ENCODE measurements at regions not wholly inside any gene's neighbourhood (a gene's known extent, or its start where the extent isn't known, plus 50 kb on each side); places are given as distances from the start of the nearest gene placed in this dataset.

DNA sequence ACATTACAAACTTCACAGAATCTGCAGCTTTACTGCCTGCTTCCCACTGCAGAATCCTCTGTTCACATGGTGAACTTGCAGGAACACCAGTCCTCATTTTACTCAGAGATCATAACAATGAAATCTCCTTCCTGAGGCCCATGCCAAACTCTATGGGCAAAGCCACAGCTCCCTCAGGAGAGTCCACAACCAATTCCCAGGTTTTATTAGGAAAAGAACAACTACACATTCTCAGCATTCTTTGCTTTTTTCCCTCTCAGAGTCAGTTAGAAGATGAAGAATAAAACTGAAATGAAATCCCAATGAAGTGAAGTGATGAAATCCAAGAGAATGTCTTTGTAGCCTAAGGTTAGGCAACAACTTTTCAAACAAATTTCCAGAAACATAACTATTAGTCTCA, 233.7 kb downstream of the DSEL start:
- no peak for DNase-seq

DNA sequence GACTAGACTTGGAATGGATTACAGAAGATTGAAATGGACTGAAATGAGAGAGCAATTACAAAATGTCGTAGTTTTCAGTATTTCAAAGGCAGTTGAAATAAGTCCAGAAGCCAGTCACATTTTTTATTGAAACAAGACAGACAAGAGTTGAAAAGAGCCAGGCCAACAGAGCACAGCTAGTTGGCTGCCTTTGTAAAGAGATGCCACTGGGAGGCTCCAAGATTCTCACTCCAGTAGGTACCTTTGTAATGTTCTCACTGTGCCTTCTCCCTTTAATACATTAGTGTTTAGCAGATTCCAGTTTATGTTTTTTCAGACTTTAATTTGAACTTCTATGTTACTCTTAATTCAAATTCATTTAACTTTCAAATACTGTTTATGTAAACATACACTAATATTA, 234.8 kb downstream of the DSEL start:
- DNase-seq, result no peak

DNA sequence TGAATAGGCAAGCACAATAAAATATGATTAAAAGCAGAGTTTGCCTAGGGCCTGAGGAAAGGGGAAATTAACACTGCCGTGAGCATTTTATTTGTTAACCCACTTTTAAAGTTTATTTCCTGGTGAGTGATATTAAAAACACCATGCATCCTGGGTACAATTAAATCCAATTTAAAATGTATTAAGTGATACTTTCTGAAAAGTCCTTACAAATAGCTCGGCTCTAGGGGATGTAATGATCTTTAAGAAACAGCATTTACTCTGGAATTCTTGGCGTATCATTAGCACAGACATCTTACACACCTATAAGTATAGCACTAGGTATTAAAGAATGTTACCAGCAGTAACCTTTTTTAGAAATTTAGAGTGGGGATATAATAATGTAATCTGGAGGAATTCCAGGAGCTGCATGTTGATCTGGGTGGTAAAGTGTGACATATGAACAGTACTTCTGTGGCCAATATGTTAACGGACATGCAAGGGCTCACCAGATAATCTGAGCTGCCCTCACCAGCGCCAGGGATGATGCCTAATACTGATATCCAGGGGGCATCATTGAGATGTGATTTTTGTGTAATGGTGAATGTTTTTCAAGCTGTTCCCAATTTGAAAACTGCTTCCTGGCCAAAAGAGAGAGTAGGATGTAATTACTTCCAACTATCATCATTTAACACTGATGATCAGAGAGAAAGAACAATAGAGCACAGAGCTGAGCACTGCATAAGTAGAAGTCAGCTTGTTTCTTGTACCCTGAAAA, 235.9 kb downstream of the DSEL start:
- no peak for DNase-seq

DNA sequence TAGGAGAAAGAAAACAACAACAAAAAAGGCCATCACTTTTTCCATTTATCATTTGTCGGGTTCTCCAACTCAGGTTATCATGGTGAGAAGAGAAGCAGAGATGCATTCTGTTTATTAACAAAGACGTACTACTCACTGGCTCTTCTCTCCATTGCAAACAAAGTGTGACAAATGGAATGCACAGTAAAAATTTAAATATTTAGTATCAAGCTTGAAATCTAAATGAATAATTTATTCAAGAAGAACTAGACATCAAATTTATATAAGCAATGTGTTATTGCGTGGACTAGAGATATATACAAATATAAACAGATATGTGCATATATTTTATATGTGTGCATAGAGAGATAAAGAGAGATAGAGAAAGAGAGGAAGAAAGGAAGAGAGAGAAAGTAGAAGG, 236.5 kb downstream of the DSEL start:
- DNase-seq, result no peak

DNA sequence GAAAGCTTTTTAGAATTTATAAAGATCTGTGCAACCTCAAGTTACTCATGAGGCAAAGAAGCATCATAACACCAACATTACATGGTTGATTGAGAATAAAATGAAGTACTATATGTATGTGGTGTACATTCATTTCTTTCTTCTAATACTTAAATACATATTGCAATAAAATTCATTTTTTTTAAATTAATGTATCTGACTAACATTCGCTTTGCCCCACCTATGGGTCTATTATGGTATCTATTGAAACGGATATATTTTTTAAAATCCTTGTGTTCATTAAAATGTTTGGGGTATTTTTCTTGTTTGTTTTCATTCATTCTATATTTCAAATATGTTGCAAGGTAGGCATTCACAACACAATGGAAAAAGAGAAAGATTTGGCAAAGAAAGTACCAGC, 237.5 kb downstream of the DSEL start:
- no peak for DNase-seq

DNA sequence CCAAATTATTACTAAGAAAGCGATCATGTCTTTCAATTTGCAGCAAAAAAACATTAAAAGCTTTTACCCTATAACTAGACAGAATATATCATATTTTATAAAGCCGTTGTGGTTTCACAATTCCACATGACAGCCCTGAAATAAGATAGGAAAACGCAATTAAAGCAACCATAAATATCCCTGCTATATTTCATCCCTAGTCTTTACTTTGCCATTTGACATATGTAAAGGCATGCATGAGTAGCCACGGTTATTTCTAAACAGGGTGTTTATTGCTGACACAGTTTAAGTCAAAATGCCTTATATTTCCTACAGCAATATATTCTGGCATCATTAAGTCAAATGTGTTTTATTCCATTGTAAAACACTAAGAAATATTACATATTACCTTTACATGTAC, 239.9 kb downstream of the DSEL start:
- DNase-seq, result no peak

DNA sequence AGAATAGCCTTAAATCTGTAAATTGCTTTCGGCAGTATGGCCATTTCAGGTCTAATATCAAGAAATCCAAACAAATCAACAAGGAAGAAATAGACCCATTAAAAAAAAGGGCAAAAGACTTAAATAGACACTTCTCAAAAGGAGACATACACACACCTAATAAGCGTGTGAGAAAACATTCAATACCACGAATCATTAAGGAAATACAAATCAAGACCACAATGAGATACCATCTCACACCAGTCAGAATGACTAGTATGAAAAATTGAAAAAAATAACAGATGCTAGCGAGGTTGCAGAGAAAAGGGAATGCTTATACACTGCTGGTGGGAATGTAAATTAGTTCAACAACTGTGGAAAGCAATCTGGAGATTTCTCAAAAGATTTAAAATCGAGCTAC, 243.2 kb downstream of the DSEL start:
- no peak for DNase-seq

DNA sequence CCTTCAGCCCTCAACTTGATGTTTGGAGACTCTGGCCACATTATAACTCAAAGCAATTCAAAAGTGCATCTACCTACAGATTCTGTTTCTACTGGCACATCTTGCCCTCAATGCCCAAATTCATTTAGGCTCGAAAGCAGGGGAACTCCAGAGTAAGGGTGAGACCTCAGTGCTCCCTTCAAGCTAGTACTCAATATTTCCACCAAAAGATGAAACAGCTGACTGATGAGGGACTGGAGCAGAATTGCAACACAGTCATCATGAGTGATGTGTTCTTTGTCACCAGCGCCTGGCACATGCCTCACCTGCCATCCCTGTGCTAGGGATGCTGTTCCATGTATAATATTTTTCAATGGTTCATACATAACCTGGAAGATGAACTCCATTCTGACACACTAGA, 247.3 kb downstream of the DSEL start:
- DNase-seq, result no peak

DNA sequence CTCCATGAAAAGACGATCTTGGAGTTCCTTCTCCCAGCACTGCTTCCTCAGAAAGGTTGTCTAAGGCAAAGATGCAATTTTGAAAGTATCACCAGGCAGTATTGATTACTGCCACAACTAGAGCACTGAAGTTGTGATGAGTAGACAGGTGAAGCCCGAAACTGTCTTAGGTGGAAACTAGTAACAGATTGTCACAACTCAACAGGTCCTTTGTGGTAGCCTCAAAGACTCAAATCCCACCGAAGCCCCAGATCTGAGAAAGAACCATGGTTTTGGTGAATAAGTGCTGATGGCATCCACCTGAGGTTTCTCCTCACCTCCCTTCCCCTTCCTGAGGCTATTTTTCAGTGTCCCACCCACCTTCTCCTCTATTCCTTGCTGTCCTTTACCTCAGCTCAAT, 248.0 kb downstream of the DSEL start:
- no peak for DNase-seq

DNA sequence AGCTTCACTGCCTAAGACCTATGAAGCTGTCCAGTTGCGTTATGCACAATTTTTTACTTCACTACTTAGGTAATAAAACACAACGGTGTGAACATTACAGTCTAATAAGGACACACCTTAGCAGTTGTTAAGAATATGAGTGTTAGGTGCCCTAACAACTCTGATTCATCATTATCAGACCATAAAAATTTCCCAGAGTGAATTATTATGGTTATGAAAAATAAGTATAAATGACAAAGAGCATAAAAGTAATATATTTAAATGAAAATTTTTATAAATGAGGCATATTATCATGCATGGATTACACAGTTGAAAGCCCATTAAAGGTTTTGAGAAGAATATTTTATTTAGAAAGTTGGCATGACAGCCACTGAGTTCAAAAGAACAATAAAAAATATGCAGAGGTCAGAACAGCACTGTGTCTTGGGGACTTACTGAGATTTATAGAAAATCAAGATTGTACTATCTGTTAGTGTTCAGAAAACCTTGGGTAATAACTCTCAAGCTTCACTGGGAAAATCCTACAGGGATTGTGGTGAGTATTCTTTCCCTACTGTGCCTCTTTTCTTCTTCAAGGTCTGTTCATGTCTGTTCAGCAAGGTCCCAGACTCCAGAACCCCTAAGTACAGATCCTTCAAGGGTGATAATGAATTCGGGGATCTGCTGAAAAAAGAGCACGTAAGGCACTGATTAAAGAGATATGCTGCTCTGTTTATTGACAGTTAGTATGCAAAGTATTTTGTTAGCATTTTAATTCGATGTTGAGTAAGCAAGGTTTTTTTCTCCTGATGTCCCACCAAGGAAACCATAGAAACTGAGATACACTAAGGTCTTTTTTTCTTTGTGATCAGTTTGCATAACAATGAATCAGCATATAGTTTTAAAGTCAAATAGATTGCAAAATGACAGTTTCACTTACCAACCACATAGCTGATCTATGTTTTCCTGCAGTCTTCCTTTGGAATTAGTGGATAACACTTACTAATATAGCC, 250.0 kb downstream of the DSEL start:
- DNase-seq, result no peak

DNA sequence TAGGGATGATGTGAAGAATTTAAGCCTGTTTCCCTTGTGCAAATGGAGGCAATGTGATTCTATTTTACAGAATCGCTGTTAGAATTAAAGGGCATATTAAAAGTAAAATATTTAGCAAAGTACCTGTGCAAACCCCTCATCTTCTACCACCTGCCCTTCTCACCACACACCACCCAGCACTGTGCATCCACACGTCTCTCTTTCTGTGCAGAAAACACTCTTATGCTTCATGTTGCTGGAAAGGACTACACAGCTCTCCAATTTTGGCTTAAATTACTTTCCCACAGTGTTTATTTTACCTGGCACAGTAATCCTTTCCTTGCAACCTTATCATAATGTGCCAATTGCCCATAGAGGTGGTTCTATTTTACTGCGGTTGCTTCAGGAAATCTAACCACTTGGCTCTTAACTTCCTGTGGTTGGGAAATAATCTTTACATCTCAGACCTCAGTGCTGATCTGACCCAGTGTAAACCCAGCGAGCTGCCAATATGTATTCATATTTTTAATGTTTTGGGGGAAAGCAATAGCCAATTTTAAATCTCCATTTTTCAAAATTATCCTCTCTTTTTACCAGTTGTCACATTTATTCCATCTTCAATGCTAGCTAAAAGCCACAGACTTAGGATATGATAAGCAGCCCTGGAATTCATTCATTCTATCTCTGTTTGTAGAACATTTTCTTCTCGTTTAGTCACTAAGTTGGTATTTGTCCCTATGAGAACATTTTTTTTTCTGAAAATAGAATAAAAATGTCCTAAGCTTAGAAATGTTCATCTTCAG, 250.9 kb downstream of the DSEL start:
- DNase-seq, result no peak

DNA sequence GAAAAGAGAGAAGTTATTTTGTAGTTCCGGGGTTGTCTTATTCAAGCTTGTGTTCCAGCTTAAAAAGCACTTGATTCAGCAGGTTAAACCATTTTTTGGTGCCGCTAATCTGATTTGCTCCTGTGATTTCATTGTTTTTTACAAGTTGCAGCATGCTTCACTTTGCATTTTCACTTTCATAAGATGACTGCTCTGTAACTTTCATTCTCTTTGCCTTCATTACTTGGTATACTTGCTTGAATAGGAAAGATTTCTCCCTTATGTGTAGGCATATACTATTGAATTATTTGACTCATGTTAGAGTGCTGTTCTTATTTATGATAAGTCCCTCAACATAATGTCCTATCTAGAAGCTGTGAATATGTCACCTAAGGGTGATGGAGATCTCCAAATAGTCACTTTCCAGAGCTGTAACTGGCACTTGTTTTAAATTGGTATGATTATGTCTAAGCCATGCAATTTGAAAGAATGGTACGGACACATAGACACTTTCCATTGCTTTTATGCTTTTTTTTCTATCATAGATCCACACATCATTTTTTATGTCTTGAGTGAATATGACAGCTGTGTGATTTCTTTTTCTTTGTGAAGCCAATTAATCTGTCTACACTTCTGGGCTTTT, 254.5 kb downstream of the DSEL start:
- DNase-seq, result no peak

DNA sequence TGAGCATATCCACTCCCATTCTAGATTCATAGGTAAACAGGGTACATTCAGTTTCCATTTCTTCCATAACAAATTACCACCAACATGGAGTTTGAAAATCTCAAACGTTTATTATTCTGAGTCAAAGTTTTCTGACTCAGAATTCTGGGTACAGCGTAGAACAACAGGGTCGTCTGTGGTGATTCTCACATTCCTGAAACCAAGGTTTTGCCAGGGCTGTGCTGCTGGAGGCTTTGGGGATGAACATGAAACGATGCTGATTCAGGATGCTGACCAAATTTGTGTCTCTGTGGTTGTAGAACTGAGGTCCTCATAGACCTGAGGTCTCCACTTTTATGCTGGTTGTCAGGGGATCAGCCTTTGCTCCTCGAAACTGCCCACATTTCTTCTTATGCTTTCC, 255.7 kb downstream of the DSEL start:
- no peak for DNase-seq

DNA sequence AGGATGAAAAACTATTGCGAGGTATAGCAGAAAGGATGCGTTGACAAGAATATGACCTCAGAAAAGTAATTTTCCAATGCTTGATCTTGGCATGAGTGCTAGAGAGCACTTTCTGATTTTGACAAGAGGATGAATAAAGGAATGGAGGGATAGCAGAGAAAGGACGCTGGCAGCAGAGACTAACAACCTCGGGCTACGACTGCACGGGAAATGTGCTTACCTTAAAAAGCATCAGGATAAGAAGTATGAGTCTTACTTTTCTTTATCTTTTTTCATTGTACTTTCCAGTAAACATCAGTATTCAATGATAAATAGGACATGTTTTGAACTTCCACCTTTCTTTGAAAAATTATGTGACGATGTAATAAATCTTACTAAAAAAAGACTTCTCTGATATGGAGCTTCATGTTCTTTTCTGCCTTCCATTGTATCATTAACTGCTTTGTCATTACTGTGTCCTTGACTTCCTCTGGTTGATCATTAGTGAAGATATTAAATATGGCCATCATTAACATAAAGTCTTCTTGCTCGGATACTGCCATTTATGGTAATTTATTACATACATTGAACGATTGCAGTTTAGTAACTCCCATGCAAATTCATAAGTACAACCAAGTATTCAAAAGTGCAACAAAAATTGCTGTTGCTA, 265.6 kb downstream of the DSEL start:
- no peak for DNase-seq

DNA sequence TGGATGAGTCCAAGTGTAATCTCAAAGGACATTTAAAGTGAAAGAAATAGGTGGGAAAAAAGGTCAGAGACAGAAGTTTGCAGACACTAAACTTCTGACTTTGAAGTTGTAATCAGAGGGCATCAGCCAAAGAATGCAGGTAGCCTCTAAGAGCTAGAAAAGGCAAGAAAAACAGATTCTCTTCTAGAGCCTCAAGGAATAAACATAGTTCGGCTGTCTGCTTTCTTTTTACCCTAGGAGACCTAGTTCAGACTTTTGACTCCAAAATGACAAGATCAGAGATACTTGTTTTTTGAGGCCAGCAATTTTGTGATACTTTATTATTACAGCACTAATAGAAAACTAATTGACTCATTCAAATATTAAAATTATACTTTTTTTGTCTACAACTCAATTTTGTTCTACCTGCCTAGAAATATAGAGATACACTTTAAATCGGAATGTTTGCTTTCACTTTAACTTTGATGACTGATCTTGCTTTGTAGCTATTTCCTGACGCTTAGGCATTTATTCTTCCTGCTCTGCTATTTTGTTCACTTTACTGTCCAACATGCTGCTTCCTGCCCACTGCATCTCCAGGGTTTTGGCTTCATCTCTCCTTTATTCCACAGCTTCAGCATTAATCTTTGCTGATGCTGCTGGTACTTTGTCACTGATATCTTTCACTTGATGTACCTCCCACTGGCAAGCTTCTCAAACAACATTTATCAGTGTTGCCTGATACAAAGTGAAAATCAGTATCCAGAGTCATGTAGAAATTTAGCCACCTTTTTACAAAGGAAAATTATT, 272.5 kb downstream of the DSEL start:
- DNase-seq, result no peak

DNA sequence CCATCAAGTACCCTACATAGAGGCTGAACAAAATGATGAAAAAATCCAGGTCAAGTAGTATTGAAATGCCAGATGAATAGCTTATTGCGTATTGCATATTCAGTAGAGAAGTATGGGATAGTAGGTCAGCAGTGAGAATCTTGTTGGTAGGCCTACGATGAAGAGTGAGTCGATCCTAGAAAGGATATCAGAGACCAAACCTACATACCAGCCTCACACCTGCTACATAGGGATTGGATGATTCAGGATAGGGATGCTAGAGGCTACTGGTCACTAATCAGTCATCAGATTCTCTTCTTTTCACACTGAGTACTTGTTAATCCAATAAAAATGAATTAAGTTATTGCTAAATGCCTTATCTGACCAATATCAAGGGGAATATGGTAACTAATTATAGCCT, 274.5 kb downstream of the DSEL start:
- DNase-seq, result no peak

DNA sequence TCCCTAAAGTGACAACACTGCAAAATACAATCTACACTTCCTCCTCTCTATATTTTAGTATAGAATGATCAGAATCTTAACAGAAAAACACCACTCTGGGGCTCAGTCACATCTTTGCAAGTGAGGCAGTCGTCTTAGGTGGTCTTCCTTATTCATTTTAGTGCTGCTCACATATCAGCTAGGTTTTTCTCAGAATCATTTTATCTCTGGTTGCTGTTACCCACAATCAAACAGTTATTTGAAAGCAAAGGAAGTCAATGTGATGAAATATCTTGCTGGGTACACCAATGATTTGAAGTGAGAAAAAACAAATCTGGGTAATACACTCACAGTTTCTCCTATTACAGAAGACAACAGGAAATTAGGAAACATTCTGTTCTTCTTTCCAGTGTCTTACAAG, 275.2 kb downstream of the DSEL start:
- DNase-seq, result no peak

DNA sequence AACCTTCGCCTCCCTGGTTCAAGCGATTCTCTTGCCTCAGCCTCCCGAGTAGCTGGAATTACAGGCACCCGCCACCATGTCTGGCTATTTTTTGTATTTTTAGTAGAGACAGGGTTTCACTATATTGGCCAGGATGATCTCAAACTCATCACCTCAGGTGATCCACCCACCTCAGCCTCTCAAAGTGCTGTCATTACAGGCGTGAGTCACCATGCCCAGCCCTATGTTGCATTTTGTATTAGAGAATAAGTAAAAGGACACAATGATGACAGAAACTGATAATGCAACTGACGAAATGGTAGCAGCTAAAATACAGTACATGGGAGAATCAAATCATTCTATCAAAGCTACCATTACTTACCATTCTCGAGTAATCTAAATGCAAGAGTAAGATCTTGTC, 276.7 kb downstream of the DSEL start:
- DNase-seq, result no peak

DNA sequence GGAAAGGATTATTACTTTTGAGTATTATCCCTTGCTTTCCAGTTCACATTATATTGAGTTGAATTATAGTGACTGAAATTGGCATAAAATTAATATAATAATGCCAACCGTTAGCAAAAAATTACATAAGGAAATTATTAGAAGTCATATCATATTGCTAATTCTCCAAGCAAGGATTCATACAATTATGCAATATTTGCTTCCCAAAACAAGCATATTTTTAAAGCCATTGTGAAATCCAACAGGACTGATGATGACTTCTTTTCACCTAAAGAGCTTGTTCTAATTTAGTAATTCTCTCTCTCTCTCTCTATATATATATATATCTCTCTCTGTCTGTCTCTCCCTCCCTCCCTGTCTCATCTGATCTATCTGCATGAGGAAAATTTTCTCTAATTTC, 283.5 kb downstream of the DSEL start:
- no peak for DNase-seq

DNA sequence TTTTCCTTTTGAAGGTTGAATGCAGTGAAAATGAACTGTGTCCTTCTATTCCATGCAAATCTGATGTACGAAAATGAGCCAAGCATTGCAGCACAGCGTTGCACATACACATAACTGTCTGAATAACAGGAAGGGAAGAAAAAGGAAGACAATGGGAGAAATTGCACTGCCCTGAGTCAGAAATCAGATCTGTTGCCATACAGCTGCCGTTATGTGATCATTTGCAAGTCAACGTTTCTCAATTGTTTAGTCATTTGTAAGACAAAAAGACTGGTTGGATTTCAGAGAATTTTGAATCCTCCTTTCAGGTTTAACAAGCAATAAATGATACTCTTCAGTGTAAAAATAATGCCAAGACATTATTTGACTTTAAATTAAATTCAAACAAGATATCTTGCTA, 284.1 kb downstream of the DSEL start:
- no peak for DNase-seq

DNA sequence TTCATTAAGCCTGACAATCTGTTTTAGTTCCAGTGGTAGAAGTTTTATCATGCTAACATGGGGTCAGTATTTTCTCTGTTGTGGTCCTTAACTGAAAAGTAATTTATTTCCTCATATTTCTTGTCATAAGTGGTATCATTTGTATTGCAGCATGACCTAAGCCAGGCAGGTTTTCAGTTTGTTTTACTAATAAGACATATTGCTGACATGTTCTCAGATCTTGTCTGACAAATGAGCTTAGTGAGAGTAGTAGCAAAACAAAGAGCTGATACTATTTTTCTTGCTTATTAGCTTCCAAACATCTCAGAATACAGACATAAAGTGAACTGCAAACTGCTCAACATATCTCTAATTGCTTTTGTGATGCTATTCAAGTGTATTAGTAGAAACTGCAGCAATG, 293.6 kb downstream of the DSEL start:
- DNase-seq, result no peak

DNA sequence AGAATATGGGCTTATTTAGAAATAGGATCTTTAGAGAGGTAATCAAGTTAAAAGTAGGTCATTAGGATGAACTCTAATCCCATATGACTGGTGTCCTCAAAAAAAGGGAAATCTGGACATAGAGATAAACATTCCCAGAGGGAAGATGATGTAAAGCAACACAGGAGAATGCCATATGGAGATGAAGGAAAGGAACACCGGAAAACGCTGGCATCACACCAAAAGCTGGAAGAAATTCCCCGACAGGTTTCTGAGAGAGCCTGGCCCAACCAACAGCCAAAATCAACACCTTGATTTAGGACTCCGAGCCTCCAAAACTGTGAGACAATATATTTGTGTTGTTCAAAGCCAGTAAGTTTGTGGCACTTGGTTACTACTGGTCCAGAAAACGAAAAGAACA, 296.7 kb downstream of the DSEL start:
- no peak for DNase-seq

All from stimulated activated CD4-positive, alpha-beta T cell treated with anti-CD3 and anti-CD28 coated beads, Interleukin-2, amount 100 ng/mL, for 48 hours (primary cell).